ENCODE measurements at regions not wholly inside any gene's neighbourhood (a gene's known extent, or its start where the extent isn't known, plus 50 kb on each side); places are given as distances from the start of the nearest gene placed in this dataset.
"Not testable (repeated sequence)": the region's sequence is repeated elsewhere in the genome, so short reads cannot be mapped to it uniquely, and the experiment has no call there.

GRCh38 chr10:62661143-62661542 lies 143.4 kb upstream of the ADO start:
- DNase-seq (ENCODE audit: low read depth): no peak

- no peak for DNase-seq (ENCODE audit: low read depth)
Observed at GRCh38 chr10:62662486-62662885, 142.0 kb upstream of the ADO start.

GRCh38 chr10:62665771-62666170 lies 138.7 kb upstream of the ADO start:
- no peak for DNase-seq (ENCODE audit: low read depth)

GRCh38 chr10:62666275-62666674 lies 138.2 kb upstream of the ADO start:
- DNase-seq (ENCODE audit: low read depth): no peak

- DNase-seq (ENCODE audit: low read depth): no peak
Observed at GRCh38 chr10:62669341-62669740, 135.2 kb upstream of the ADO start.

GRCh38 chr10:62671104-62671503 lies 133.4 kb upstream of the ADO start:
- DNase-seq (ENCODE audit: low read depth): no peak

- peak; percentile 65 for DNase-seq (ENCODE audit: low read depth)
Observed at GRCh38 chr10:62681211-62681940, 123.1 kb upstream of the ADO start.

GRCh38 chr10:62684911-62685310 lies 119.6 kb upstream of the ADO start:
- DNase-seq (ENCODE audit: low read depth): no peak

- DNase-seq (ENCODE audit: low read depth): no peak
Observed at GRCh38 chr10:62687230-62687748, 117.2 kb upstream of the ADO start.

- no peak for DNase-seq (ENCODE audit: low read depth)
Observed at GRCh38 chr10:62688971-62689700, 115.4 kb upstream of the ADO start.

GRCh38 chr10:62689712-62690111 lies 114.8 kb upstream of the ADO start:
- DNase-seq (ENCODE audit: low read depth): peak; percentile 12

- no peak for DNase-seq (ENCODE audit: low read depth)
Observed at GRCh38 chr10:62690703-62691102, 113.8 kb upstream of the ADO start.

GRCh38 chr10:62691336-62691735 lies 113.2 kb upstream of the ADO start:
- DNase-seq (ENCODE audit: low read depth): no peak

GRCh38 chr10:62692085-62692484 lies 112.4 kb upstream of the ADO start:
- DNase-seq (ENCODE audit: low read depth): no peak

- no peak for DNase-seq (ENCODE audit: low read depth)
Observed at GRCh38 chr10:62693306-62693705, 111.2 kb upstream of the ADO start.

- peak; percentile 9 for DNase-seq (ENCODE audit: low read depth)
Observed at GRCh38 chr10:62694537-62695126, 109.9 kb upstream of the ADO start.

GRCh38 chr10:62696798-62697197 lies 107.7 kb upstream of the ADO start:
- no peak for DNase-seq (ENCODE audit: low read depth)

GRCh38 chr10:62699148-62699547 lies 105.4 kb upstream of the ADO start:
- no peak for DNase-seq (ENCODE audit: low read depth)

GRCh38 chr10:62704121-62704520 lies 100.4 kb upstream of the ADO start:
- DNase-seq (ENCODE audit: low read depth): not testable (repeated sequence)

- DNase-seq (ENCODE audit: low read depth): no peak
Observed at GRCh38 chr10:62705789-62706188, 98.7 kb upstream of the ADO start.

- no peak for DNase-seq (ENCODE audit: low read depth)
Observed at GRCh38 chr10:62707810-62708209, 96.7 kb upstream of the ADO start.

GRCh38 chr10:62708569-62708968 lies 96.0 kb upstream of the ADO start:
- no peak for DNase-seq (ENCODE audit: low read depth)

GRCh38 chr10:62709200-62709599 lies 95.3 kb upstream of the ADO start:
- DNase-seq (ENCODE audit: low read depth): no peak
